CD14-positive monocyte (primary cell): ENCODE measurements at regions not wholly inside any gene's neighbourhood (a gene's known extent, or its start where the extent isn't known, plus 50 kb on each side); places are given as distances from the start of the nearest gene placed in this dataset.

Source experiments
- DNase-seq, 3 donors: peaks; one replicate each; pipeline ENCODE4 v3.0.0-alpha.2; 2011 to 2022
- H2AFZ ChIP-seq: 2 replicates; pipeline ENCODE4 v1.6.0; 2012; ENCODE audit warnings: mild to moderate bottlenecking, low read depth, low read length, inconsistent platforms; ENCODE audit not compliant: insufficient read depth, poor library complexity, severe bottlenecking
- H3K27ac ChIP-seq, 2 donors: 1 replicate in 1 of 2; 2 replicates in 1 of 2; pipeline ENCODE4 v1.5.1; 2012 to 2013; ENCODE audit warnings: low read length in 2 of 2, control low read depth in 1 of 2, inconsistent platforms in 1 of 2, low read depth in 1 of 2, mild to moderate bottlenecking in 1 of 2
- H3K27me3 ChIP-seq, 2 donors: one replicate each; pipeline versions ENCODE4 v1.6.0 to v1.6.1; 2011 to 2013; ENCODE audit warnings: low read length in 2 of 2; ENCODE audit not compliant: control insufficient read depth in 2 of 2, insufficient read depth in 2 of 2
- H3K36me3 ChIP-seq, 2 donors: replicated peaks in 1 of 2; 1 replicate in 1 of 2; 2 replicates in 1 of 2; pipeline versions ENCODE4 v1.5.1 to v1.6.1; 2012 to 2013; ENCODE audit warnings: low read length in 2 of 2, control low read depth in 1 of 2, inconsistent platforms in 1 of 2, mild to moderate bottlenecking in 1 of 2; ENCODE audit not compliant: insufficient read depth in 2 of 2, control insufficient read depth in 1 of 2
- H3K4me1 ChIP-seq, 2 donors: 1 replicate in 1 of 2; 2 replicates in 1 of 2; pipeline versions ENCODE4 v1.5.1 to v1.6.1; 2012 to 2013; ENCODE audit warnings: low read length in 2 of 2, control low read depth in 1 of 2, inconsistent platforms in 1 of 2, mild to moderate bottlenecking in 1 of 2, moderate library complexity in 1 of 2; ENCODE audit not compliant: insufficient read depth in 2 of 2, control insufficient read depth in 1 of 2
- H3K4me2 ChIP-seq: replicated peaks from 2 replicates; pipeline ENCODE3; 2012; ENCODE audit warnings: low read length, moderate library complexity, mild to moderate bottlenecking; ENCODE audit not compliant: poor library complexity, severe bottlenecking; ENCODE audit errors: extremely low read depth
- H3K4me3 ChIP-seq, 3 experiments: fragments of 200-600 bp in 1 of 3; sonication (generic) in 1 of 3; replicated peaks in 1 of 3; 1 replicate in 2 of 3; 2 replicates in 1 of 3; pipeline ENCODE4 v1.5.1; 2011 to 2013; ENCODE audit warnings: low read length in 3 of 3, mild to moderate bottlenecking in 3 of 3, control low read depth in 2 of 3, low read depth in 2 of 3, inconsistent platforms in 1 of 3, moderate library complexity in 1 of 3
- H3K79me2 ChIP-seq: 2 replicates; pipeline ENCODE4 v1.6.0; 2012; ENCODE audit warnings: mild to moderate bottlenecking, control low read depth, inconsistent platforms, low read length, moderate library complexity; ENCODE audit not compliant: insufficient read depth
- H3K9ac ChIP-seq: 2 replicates; pipeline ENCODE4 v1.6.0; 2017; ENCODE audit warnings: low read length, mild to moderate bottlenecking; ENCODE audit not compliant: insufficient read depth, poor library complexity, severe bottlenecking
- H3K9me3 ChIP-seq, 2 donors: replicated peaks in 1 of 2; 1 replicate in 1 of 2; 2 replicates in 1 of 2; pipeline versions ENCODE4 v1.5.1 to v1.6.1; 2012 to 2013; ENCODE audit warnings: low read length in 2 of 2, control low read depth in 1 of 2; ENCODE audit not compliant: control insufficient read depth in 1 of 2, insufficient read depth in 1 of 2
- H4K20me1 ChIP-seq: 2 replicates; pipeline ENCODE4 v1.6.0; 2012; ENCODE audit warnings: mild to moderate bottlenecking, low read length, control low read depth, moderate library complexity; ENCODE audit not compliant: insufficient read depth
- H3K27ac Mint-ChIP-seq, 7 donors: one replicate each; pipeline ENCODE4 v1.8.0; 2020; ENCODE audit warnings: mild to moderate bottlenecking in 7 of 7, mixed read lengths in 7 of 7, moderate library complexity in 6 of 7, inconsistent platforms in 2 of 7
- H3K27me3 Mint-ChIP-seq, 3 donors: one replicate each; pipeline ENCODE4 v1.8.0; 2021 to 2022; ENCODE audit warnings: low read depth in 3 of 3, mild to moderate bottlenecking in 3 of 3, mixed read lengths in 3 of 3, moderate library complexity in 3 of 3, inconsistent platforms in 1 of 3
- H3K36me3 Mint-ChIP-seq, 2 donors: one replicate each; pipeline ENCODE4 v1.8.0; 2020; ENCODE audit warnings: mixed read lengths in 2 of 2, inconsistent platforms in 1 of 2, mild to moderate bottlenecking in 1 of 2
- H3K4me1 Mint-ChIP-seq: one replicate; pipeline ENCODE4 v1.8.0; 2020; ENCODE audit warnings: mild to moderate bottlenecking, mixed read lengths
- H3K4me3 Mint-ChIP-seq, 2 donors: one replicate each; pipeline ENCODE4 v1.8.0; 2020; ENCODE audit warnings: mild to moderate bottlenecking in 2 of 2, mixed read lengths in 2 of 2, moderate library complexity in 1 of 2
- H3K9me3 Mint-ChIP-seq, 7 donors: one replicate each; pipeline ENCODE4 v1.8.0; 2020 to 2022; ENCODE audit warnings: mixed read lengths in 7 of 7, mild to moderate bottlenecking in 6 of 7, moderate library complexity in 6 of 7, inconsistent platforms in 2 of 7
- CTCF ChIP-seq: fragments of 200-600 bp; IDR thresholded peaks from one replicate; pipeline ENCODE4 v1.8.0; 2022; ENCODE audit warnings: antibody characterized with exemption, mild to moderate bottlenecking
- whole genome bisulfite sequencing: methylation state at CpG from one replicate; pipeline ENCODE4 v1.1.5; 2013; ENCODE audit warnings: missing lambda C conversion rate; ENCODE audit not compliant: insufficient coverage; 5-methylcytosine and 5-hydroxymethylcytosine counted together
- intact Hi-C, 2 donors: fragments of 100-400 bp; cut with micrococcal nuclease; formaldehyde crosslinking; loops; one replicate each; pipeline versions ENCODE4 v1.15.0 to v1.15.1; 2023

GRCh38 chr2:153420394-153420793 lies 58.2 kb downstream of the RPRM start:
- no peaks in the 10 kb centered on the region for H3K4me1 ChIP-seq
- no peaks in the 10 kb centered on the region for H3K4me1 Mint-ChIP-seq
- no peaks in the 10 kb centered on the region for H3K79me2 ChIP-seq
- no peak overlapping the region for H3K27ac ChIP-seq
- H2AFZ ChIP-seq = no peak overlapping the region
- no peak overlapping the region for H3K9ac ChIP-seq
- H3K27me3 Mint-ChIP-seq = peaks cover 0 to 1% (median 0%) of the 10 kb centered on the region in 3 donors
- no peaks in the 10 kb centered on the region for H3K36me3 Mint-ChIP-seq
- H3K27me3 ChIP-seq = no peaks in the 10 kb centered on the region
- no peaks in the 10 kb centered on the region for H4K20me1 ChIP-seq
- H3K36me3 ChIP-seq = no peaks in the 10 kb centered on the region
- H3K4me3 Mint-ChIP-seq = no peak overlapping the region
- no peak for DNase-seq
- H3K27ac Mint-ChIP-seq = no peak overlapping the region
- intact Hi-C loops = no loop called here
- no CpG with 5 or more reads among the region's 1 CpG for WGBS
- no peak overlapping the region for H3K4me3 ChIP-seq
- TF ChIP-seq CTCF = no peak
- H3K9me3 Mint-ChIP-seq = peaks cover 0 to 3% (median 2%) of the 10 kb centered on the region in 7 donors
- peaks cover 0 to 12% of the 10 kb centered on the region in 2 donors for H3K9me3 ChIP-seq
- no peak overlapping the region for H3K4me2 ChIP-seq

- Mint-ChIP-seq H3K9me3 (peaks cover 0 to 3% (median 2%) of the 10 kb centered on the region in 7 donors), H3K36me3 (no peaks in the 10 kb centered on the region), H3K27me3 (peaks cover 0 to 1% (median 0%) of the 10 kb centered on the region in 3 donors), H3K27ac (no peak overlapping the region), H3K4me1 (no peaks in the 10 kb centered on the region), H3K4me3 (no peak overlapping the region)
- H3K4me1 ChIP-seq = no peaks in the 10 kb centered on the region
- no peak for DNase-seq
- H3K9ac ChIP-seq = no peak overlapping the region
- 89% methylated on average over 1 of the region's 1 CpG for WGBS
- no peak for TF ChIP-seq CTCF
- H3K36me3 ChIP-seq = no peaks in the 10 kb centered on the region
- intact Hi-C loops = no loop called here
- peaks cover 0 to 12% of the 10 kb centered on the region in 2 donors for H3K9me3 ChIP-seq
- H3K27ac ChIP-seq = no peak overlapping the region
- no peaks in the 10 kb centered on the region for H3K27me3 ChIP-seq
- no peak overlapping the region for H2AFZ ChIP-seq
- H4K20me1 ChIP-seq = no peaks in the 10 kb centered on the region
- no peak overlapping the region for H3K4me2 ChIP-seq
- H3K79me2 ChIP-seq = no peaks in the 10 kb centered on the region
- H3K4me3 ChIP-seq = no peak overlapping the region
Observed at GRCh38 chr2:153417077-153417476, 61.5 kb downstream of the RPRM start.
